Stimulated activated CD4-positive, alpha-beta T cell treated with anti-CD3 and anti-CD28 coated beads, Interleukin-1b, Interleukin-23, amount 100 ng/mL, for 24 hours (primary cell): ENCODE measurements at regions not wholly inside any gene's neighbourhood (a gene's known extent, or its start where the extent isn't known, plus 50 kb on each side); places are given as distances from the start of the nearest gene placed in this dataset.
A peak's percentile ranks its signal among the peaks of the same experiment; 100 is the strongest.

Source experiments
- DNase-seq, 4 experiments: peaks; one replicate each; pipeline ENCODE4 v3.0.0-alpha.2; 2020; ENCODE audit warnings: low read depth in 4 of 4, low spot score in 1 of 4

DNA sequence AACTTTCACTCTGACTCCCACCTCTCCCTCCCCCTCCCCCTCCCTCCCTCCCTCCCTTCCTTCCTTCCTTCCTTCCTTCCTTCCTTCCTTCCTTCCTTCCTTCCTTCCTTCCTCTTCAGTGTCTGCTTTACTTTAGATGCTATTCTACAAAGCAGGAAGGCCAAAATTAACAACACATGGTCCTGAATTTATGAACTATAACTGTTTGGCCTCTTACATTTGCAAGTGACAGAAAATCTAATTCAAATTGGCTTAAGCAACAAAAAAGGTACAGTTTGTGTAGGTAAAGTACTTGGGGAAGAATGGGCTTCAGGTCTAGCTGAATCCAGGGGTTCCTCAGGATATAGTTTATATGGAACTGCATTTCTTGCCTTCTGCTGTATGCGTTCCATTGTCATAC, 673.0 kb downstream of the AACS start:
- no peak for DNase-seq

DNA sequence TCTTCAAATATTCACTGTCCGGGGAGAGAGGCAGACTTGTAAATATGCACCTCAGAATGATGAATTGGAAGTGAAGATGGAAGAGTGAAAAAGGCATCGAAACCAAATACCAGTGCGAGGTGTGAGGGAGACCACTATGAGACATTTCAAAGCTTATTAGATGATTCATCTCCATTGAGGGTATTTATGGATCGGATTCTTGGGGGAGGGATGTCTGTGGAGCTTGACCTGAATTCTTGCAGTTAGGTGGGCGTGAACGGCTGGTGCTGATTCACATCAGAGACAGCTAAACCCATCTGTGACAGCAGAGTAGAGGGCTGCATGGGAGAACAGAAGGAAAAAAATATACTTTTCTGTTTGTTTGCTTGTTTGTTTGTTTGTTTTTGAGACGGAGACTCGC, 677.2 kb downstream of the AACS start:
- DNase-seq = no peak

- DNase-seq = no peak
Observed at GRCh38 chr12:125744201-125744600, 679.0 kb downstream of the AACS start.

DNA sequence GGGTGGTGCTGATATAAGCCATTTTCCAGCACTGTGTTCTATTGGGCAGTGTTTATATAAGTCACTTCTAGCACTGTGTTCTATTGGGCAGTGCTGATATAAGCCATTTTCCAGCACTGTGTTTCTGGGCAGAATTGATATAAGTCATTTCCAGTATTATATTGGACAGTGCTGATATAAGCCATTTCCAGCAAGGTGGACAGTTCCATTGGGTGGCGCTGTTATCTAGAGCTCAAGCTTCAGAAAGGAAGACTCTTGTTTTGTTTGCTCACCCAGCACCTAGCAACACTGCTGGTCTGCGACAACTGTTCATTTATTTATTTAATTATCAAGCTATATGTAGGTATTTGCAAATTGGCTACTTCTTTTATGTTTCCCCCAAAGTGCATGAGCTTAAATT, 690.3 kb downstream of the AACS start:
- no peak for DNase-seq

DNA sequence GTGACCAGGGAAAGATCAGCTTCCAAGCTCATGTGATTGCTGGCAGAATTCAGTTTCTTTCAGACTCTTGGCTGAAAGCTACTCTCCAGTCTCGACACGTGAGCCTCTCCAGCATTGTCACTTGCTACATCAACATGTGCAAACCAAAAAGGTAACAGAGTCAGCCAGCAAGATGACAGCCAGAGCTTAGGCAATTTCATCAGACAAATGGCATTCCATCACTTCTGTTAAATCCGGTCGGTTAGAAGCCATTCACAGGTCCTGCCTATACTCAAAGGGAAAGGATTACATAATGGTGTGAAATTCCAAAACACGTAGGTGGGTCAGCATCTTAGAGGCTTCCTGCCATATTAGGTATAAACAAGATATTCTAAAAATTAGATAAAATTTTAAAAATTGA, 700.9 kb downstream of the AACS start:
- DNase-seq = no peak

DNA sequence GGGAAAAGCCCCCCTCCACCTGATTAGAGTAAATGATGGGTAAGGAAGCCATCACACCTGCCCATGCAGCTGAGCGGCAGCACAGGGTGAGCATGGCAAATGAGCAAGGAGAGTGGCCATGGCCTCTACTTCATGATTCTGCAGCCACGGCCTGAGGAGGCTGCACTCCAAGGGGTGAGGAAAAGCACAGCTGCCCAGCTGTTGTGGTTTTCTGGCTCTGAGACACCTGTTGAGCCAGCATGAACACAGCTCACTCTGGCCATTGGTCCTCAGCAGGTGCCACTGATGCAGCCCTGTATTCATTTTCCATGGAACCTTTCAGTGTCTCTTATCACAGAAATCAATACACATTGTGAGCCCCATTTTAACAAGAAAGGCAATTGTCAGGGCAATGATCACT, 707.2 kb downstream of the AACS start:
- DNase-seq = no peak

- peak in 1 of 4 experiments; percentile 4 for DNase-seq
Observed at GRCh38 chr12:125773033-125773640, 707.9 kb downstream of the AACS start.

GRCh38 chr12:125775507-125775906, 710.3 kb downstream of the AACS start:
- DNase-seq = no peak

DNA sequence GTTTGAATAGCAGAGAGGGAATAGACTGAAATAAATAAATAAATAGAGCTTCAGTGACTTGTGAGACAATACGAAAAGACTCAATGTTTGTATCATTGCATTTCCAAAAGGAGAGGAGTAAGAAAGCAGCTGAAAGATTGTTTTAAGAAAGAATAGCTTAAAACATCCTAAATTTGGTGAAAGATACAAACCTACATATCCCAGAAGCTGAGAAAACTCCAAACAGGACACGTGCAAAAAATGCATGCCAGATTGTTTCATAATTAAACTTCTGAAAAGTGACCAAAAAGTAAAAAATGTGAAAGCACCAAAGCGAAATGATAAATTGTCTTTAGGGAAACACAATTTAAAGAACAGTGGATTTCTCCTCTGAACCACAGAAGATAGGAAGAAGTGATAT, 711.0 kb downstream of the AACS start:
- no peak for DNase-seq

GRCh38 chr12:125786143-125786542, 720.9 kb downstream of the AACS start:
- DNase-seq = no peak

DNA sequence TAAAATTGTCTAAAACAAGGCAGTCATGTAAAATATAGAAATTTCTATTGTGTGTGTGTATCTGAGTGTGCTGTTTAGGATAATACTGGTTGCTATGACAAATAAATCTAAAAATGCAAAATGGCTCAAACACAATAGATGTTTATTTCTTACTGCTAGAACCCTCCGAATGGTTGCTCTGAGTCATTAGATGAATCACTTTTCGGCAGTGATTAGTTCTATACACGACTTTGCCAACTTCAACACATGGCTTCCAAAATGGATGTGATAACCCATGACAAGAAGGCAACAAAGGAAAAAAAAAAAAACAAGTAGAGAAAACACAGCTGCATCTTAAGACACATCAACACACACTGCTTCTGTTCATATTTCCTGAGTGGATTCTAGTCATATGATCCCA, 729.2 kb downstream of the AACS start:
- no peak for DNase-seq

DNA sequence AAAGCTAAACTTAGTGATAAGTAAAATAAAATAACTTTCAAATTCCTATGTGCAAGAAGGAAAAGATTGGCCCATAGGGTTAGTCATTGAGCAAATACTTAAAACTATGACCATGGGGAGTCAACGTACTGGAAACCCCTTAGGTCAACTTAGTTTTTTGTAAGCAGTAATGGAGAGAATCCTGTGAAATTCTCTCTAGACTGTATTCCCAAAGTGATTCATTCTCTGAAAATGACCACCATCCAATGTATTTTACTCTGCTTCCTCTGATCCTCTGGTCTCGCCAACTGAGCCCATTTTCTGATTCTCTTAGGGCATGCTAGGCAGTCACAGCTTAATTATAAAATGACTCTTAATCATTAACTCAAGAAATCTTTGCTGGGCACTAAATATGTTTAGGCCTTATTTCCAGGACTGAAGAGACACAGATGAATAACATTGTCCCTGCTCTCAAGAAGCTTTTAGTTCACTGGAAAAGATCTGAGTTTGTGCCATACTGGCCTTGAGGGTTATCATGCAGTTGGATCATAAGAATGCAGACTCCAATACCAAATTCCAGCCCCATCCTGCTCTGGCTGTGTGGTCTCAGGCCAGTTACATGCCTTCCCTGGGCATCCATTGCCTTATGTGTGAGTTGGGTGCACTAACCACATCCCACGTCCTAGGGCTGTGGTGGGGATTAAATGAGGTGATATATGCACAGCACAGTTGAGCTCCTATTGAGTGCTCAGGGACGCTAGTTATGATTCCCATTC, 732.4 kb downstream of the AACS start:
- DNase-seq = no peak

- DNase-seq = no peak
Observed at GRCh38 chr12:125804660-125805059, 739.4 kb downstream of the AACS start.

GRCh38 chr12:125824276-125824675, 759.0 kb downstream of the AACS start:
- DNase-seq = no peak

GRCh38 chr12:125835852-125836251, 770.6 kb downstream of the AACS start:
- DNase-seq = no peak

DNA sequence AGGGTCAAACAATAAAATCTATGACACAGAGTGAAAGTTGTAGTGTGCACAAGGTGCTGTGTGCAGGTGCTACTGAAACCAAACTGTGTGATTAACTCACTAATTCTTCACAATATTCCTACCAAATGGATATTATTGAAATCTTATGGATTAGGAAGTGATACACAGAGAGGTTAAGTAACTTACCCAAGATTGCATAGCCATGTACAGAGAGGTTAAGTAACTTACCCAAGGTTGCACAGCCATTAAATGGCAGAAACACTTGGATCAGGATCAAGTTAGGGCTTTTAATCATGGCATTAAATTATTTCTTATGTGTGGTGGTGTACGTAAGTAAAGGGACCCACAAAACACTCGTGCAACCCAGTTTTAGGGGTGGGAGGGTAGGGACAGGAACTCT, 771.4 kb downstream of the AACS start:
- DNase-seq = no peak

DNA sequence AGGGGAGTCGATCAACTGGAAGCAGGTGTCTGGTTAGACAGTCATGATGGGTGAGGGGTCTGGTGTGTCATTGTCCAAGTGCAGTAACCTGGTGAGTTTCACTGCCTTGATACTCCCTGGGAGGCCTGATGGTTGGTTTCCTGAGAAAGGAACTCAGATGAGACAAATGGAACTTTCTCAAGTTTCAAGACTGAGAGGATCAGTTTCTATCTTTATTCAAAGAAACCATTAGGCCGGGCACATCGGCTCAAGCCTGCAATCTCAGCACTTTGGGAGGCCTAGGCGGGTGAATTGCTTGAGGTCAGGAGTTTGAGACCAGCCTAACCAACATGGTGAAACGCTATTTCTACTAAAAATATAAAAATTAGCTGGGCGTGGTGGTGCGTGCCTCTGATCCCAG, 776.1 kb downstream of the AACS start:
- no peak for DNase-seq

GRCh38 chr12:125852116-125852515, 786.9 kb downstream of the AACS start:
- no peak for DNase-seq

- DNase-seq = no peak
Observed at GRCh38 chr12:125852679-125853078, 787.4 kb downstream of the AACS start.

- DNase-seq = no peak
Observed at GRCh38 chr12:125853670-125854069, 788.4 kb downstream of the AACS start.

DNA sequence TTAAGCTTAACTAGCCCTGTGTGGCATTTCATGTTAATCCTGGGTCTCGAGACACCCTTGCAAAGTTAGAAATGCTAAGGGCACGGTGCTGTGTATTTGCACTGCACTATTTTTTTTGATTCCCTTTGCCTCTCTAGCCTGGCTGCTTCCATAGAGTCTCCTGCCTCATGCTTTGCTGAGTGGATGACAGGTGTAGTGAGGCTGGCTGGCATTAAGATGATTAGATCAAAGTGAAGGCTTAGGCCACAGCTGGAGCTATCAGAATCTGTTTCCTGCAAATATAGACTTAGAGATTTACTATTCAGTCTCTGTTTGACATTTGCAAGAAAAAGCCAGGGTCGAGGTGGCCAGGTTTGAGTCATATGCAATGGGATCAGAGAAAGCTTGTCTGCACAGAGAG, 791.1 kb downstream of the AACS start:
- no peak for DNase-seq

DNA sequence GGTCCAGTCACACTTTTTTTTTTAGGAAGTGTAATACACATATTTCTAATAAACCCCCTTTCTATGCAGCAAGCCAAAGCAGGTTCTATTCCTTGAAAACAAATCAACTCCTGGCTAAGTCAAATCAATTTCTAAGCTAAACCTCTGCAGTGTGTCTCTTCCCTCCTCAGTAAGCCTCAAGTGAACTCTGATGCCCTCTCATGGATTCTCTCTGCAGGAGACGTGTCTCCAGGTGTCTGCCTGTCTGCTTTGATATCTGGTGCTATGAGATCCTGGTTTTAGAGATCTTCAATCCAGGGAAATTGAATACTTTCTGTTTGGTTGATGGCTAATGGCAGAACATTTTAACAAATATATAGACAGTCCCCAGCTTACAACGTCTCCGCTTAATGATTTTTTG, 791.7 kb downstream of the AACS start:
- no peak for DNase-seq

DNA sequence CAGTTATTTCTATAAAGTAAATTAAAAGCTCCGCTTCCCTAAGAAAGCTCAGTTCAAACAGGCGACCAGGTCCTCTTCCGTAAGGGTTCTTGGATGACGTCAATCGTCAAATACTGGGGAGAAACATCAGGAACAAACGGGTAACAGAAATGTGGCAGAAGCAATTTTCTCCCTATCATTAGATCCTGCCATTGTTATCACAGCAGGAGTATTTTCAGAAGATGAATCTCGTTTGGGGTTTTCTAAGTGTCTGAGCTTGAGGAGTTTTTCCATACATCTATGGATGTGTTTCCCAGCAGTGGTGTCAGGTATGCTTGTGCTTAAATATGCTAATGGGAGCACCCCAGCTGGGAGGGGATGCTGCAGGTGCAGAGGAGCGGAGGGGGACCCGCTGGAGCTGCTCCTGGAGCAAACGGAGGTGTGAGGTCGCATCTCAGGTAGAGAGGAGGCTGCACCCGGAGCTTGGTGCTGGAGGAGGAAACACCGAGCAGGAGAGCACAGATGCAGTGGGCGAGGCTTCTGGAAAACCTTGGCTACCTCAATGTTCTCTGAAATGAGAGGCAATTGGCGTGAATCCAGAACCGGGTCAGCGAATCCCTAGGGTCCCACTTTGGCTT, 795.5 kb downstream of the AACS start:
- DNase-seq = no peak
